Caco-2 (cell line): ENCODE measurements at regions not wholly inside any gene's neighbourhood (a gene's known extent, or its start where the extent isn't known, plus 50 kb on each side); places are given as distances from the start of the nearest gene placed in this dataset.
A peak's percentile ranks its signal among the peaks of the same experiment; 100 is the strongest.

Experiments
- BruUV-seq: library from RNA; stranded (reverse); fragments of 400-500 nt; replicated peaks from 2 replicates; lab custom pipeline; 2021; lab: Mats Ljungman, UMichigan
- CTCF ChIA-PET: fragments of 300-600 bp; sonication (Branson Sonifier 250); formaldehyde crosslinking; loops from one replicate; lab custom pipeline; 2022; ENCODE audit warnings: antibody characterized with exemption; lab: Charles Lee
- POLR2A ChIA-PET: fragments of 300-600 bp; sonication (Branson Sonifier 250); formaldehyde crosslinking; loops from one replicate; lab custom pipeline; 2022; ENCODE audit warnings: antibody characterized with exemption; lab: Charles Lee
- DNase-seq, 2 experiments: peaks; one replicate each; pipeline versions ENCODE4 v3.0.0 to v3.0.0-alpha.2; 2020 to 2022
- H3K27me3 ChIP-seq: replicated peaks from 2 replicates; pipeline ENCODE4 v1.6.0; 2011; ENCODE audit warnings: low read length; ENCODE audit not compliant: control insufficient read depth, insufficient read depth
- H3K36me3 ChIP-seq: 2 replicates; pipeline ENCODE4 v1.5.1; 2011; ENCODE audit warnings: low read length; ENCODE audit not compliant: control insufficient read depth, insufficient read depth
- H3K4me1 ChIP-seq: fragments of 250-450 bp; sonication (Bioruptor Pico); 2 replicates; pipeline ENCODE4 v1.5.1; 2020; ENCODE audit warnings: mild to moderate bottlenecking
- H3K4me3 ChIP-seq: 2 replicates; pipeline ENCODE4 v1.5.1; 2011; ENCODE audit warnings: low read depth, mild to moderate bottlenecking, control low read depth, low read length
- H3K9me3 ChIP-seq: fragments of 250-450 bp; sonication (Bioruptor Pico); 2 replicates; pipeline ENCODE4 v1.5.1; 2020; ENCODE audit warnings: mild to moderate bottlenecking, moderate library complexity
- H3K27ac Mint-ChIP-seq: one replicate; pipeline ENCODE4 v1.8.0; 2022; ENCODE audit warnings: mixed read lengths; ENCODE audit not compliant: unreplicated experiment
- H3K27me3 Mint-ChIP-seq: one replicate; pipeline ENCODE4 v1.8.0; 2022; ENCODE audit warnings: mixed read lengths; ENCODE audit not compliant: insufficient read depth, unreplicated experiment
- H3K36me3 Mint-ChIP-seq: one replicate; pipeline ENCODE4 v1.8.0; 2022; ENCODE audit warnings: mild to moderate bottlenecking, mixed read lengths; ENCODE audit not compliant: insufficient read depth, unreplicated experiment
- H3K4me1 Mint-ChIP-seq: one replicate; pipeline ENCODE4 v1.8.0; 2022; ENCODE audit warnings: low read depth, mixed read lengths; ENCODE audit not compliant: unreplicated experiment
- H3K4me3 Mint-ChIP-seq: one replicate; pipeline ENCODE4 v1.8.0; 2022; ENCODE audit warnings: mild to moderate bottlenecking, moderate library complexity, mixed read lengths; ENCODE audit not compliant: unreplicated experiment
- H3K9me3 Mint-ChIP-seq: one replicate; pipeline ENCODE4 v1.8.0; 2022; ENCODE audit warnings: mixed read lengths; ENCODE audit not compliant: unreplicated experiment
- intact Hi-C: fragments of 100-400 bp; cut with micrococcal nuclease; formaldehyde crosslinking; loops from one replicate; pipeline ENCODE4 v1.10.0; 2022; ENCODE audit not compliant: unreplicated experiment
- TF ChIP-seq, protein P1 (sequence below), 2 experiments: fragments of 200-600 bp in 1 of 2; IDR thresholded peaks; 1 replicate in 1 of 2; 2 replicates in 1 of 2; pipeline versions ENCODE4 v1.5.1 to v1.8.0; 2011 to 2022; ENCODE audit warnings: antibody characterized with exemption in 1 of 2, control low read depth in 1 of 2, inconsistent platforms in 1 of 2, low read depth in 1 of 2, low read length in 1 of 2, mild to moderate bottlenecking in 1 of 2, moderate library complexity in 1 of 2; ENCODE audit not compliant: insufficient read depth in 1 of 2, severe bottlenecking in 1 of 2, unreplicated experiment in 1 of 2

DNA sequence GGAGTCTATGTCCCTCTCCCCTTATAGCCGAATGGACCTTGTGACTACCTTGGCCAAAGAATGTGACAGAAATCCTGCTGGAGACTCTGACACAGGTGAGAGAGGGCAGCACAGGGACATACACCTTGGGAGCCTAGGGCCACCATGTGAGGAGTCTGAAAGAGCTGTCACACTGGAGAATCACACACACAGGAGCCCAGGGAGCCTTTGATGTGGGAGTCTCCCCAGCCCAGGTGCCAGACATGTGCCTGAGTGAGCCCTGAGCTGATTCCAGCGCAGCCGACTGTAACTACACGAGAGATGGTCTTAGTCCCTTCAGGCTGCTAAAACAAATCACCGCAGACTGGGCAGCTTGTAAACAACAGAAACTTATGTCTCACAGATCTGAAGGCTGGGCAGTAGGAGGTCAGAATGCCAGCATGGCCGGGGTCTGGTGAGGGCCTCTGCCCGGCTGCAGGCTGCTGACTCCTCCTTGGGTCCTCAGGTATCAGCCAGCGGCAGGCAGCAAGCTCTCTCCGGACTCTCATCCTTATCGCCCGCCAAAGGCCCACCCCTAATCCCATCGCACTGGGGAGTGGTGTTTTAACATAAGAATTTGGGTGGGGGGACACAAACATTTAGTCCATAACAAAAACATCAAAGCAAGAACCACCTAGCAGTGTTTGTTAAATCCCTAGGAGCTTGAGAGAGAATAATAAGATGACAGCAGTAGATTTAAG lies 63.8 kb upstream of the GPR45 start:
- no peak for DNase-seq
- BruUV-seq = no TSS peak
- H3K27ac Mint-ChIP-seq = no peak overlapping the region
- intact Hi-C loops = no loop called here
- H3K27me3 ChIP-seq = no peaks in the 10 kb centered on the region
- ChIA-PET CTCF (no interaction called here), POLR2A (no interaction called here)
- H3K36me3 ChIP-seq = no peaks in the 10 kb centered on the region
- H3K36me3 Mint-ChIP-seq = no peaks in the 10 kb centered on the region
- H3K4me1 ChIP-seq = no peaks in the 10 kb centered on the region
- no peak overlapping the region for H3K4me3 ChIP-seq
- no peaks in the 10 kb centered on the region for H3K9me3 Mint-ChIP-seq
- H3K4me1 Mint-ChIP-seq = no peaks in the 10 kb centered on the region
- peaks cover 17% of the 10 kb centered on the region for H3K27me3 Mint-ChIP-seq
- no peak overlapping the region for H3K4me3 Mint-ChIP-seq
- H3K9me3 ChIP-seq = no peaks in the 10 kb centered on the region
- TF ChIP-seq, protein P1, sequence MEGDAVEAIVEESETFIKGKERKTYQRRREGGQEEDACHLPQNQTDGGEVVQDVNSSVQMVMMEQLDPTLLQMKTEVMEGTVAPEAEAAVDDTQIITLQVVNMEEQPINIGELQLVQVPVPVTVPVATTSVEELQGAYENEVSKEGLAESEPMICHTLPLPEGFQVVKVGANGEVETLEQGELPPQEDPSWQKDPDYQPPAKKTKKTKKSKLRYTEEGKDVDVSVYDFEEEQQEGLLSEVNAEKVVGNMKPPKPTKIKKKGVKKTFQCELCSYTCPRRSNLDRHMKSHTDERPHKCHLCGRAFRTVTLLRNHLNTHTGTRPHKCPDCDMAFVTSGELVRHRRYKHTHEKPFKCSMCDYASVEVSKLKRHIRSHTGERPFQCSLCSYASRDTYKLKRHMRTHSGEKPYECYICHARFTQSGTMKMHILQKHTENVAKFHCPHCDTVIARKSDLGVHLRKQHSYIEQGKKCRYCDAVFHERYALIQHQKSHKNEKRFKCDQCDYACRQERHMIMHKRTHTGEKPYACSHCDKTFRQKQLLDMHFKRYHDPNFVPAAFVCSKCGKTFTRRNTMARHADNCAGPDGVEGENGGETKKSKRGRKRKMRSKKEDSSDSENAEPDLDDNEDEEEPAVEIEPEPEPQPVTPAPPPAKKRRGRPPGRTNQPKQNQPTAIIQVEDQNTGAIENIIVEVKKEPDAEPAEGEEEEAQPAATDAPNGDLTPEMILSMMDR (IDR thresholded peaks at IDR 0.05; ENCODE audit: insufficient read depth in 1 of 2, low read depth in 1 of 2, low read length in 1 of 2, severe bottlenecking in 1 of 2, unreplicated experiment in 1 of 2) = no peak

DNA sequence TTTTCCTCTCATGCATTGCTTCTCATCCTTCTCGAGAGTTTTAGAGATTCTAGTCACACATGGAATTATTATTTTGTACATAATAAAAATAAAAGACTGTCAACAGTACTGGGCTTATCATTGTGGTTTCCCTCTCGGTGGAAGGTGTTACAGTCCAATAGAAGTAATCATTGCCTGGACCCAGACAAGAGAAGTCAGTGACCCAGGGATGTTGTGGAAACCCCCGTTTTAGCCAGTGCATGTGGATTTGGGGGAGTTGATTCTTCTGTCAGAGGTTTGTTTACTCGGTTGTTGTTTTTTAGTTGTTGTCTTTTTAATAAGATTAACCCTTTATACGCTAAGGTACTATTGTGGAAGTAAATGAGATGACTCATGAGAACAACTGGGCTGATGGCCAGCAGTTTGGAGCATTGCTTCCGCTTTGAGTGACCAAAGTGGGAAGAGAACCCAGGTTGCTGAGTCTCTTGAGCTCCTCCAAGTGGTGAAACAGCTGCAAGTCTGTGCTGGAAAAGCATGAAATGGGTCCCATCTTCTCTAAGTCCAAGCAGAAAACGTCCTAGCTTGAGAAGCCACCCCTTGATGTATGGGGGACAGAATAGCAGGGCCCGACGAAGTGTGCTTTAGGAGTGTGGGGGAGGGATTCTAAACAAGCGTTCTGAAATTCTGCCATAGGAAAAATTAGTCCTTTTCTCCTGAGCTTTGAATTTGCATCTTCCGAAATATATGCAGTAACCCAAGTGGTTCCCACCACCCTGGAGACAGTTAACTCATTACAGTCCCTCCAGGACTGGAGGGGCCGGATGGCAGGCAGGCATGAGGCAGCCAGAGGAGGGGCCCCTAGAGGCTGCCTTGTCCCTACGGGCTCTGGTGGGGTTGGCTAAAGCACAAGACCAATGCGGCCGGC lies 61.8 kb upstream of the GPR45 start:
- Histone ChIP-seq H3K4me1 (no peaks in the 10 kb centered on the region), H3K4me3 (no peak overlapping the region), H3K36me3 (no peaks in the 10 kb centered on the region), H3K27me3 (no peaks in the 10 kb centered on the region), H3K9me3 (no peaks in the 10 kb centered on the region)
- Mint-ChIP-seq H3K4me3 (no peak overlapping the region), H3K27me3 (peaks cover 12% of the 10 kb centered on the region), H3K27ac (no peak overlapping the region), H3K4me1 (peaks cover 7% of the 10 kb centered on the region), H3K9me3 (no peaks in the 10 kb centered on the region), H3K36me3 (no peaks in the 10 kb centered on the region)
- CTCF ChIA-PET = interaction anchor here (1.1 to 1.5 kb wide), 2 partner anchors 64 to 65 kb away, joined by 3 to 5 read pairs; no protein-coding TSS in a partner anchor
- POLR2A ChIA-PET = no interaction called here
- no TSS peak for BruUV-seq
- peak in 1 of 2 experiments; percentile 31 for DNase-seq
- TF ChIP-seq, protein P1 (IDR thresholded peaks at IDR 0.05; ENCODE audit: insufficient read depth in 1 of 2, low read depth in 1 of 2, low read length in 1 of 2, severe bottlenecking in 1 of 2, unreplicated experiment in 1 of 2) = peak; percentile 44 to 59
- intact Hi-C loops = loop anchor here (1.0 to 5.0 kb wide), 2 partner anchors 58 to 65 kb away; no protein-coding TSS in a partner anchor

DNA sequence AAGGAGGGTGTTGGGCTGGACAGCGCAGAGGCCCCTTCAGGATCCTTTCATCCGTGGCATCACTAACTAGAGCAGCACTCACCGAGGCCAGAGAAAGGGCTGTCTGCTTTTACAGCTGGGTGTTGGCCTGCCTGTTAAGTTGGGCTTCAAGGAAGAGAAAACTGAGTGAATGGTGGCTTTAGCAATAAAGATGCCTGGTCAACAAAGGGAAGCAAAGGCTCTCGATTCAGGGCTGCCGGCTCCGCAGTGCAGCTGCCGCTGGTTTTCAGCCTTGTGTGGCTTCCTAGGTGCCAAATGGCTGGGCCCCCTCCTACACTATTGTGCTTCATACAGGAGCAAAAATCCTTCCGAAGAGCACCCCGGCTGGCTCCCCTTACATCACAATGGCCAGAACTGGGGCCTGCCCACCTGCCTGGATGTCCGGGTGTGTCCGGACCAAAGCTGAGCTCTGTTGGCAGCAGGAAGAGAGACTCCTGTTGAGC lies 61.0 kb upstream of the GPR45 start:
- BruUV-seq = no TSS peak
- Mint-ChIP-seq H3K36me3 (no peaks in the 10 kb centered on the region), H3K27me3 (peaks cover 9% of the 10 kb centered on the region), H3K4me3 (no peak overlapping the region), H3K4me1 (peaks cover 11% of the 10 kb centered on the region), H3K9me3 (no peaks in the 10 kb centered on the region), H3K27ac (no peak overlapping the region)
- Histone ChIP-seq H3K4me3 (no peak overlapping the region), H3K27me3 (no peaks in the 10 kb centered on the region), H3K4me1 (no peaks in the 10 kb centered on the region), H3K36me3 (no peaks in the 10 kb centered on the region), H3K9me3 (no peaks in the 10 kb centered on the region)
- CTCF ChIA-PET = interaction anchor here (1.1 to 1.5 kb wide), 2 partner anchors 63 to 65 kb away, joined by 3 to 5 read pairs; no protein-coding TSS in a partner anchor
- TF ChIP-seq, protein P1 (IDR thresholded peaks at IDR 0.05; ENCODE audit: insufficient read depth in 1 of 2, low read depth in 1 of 2, low read length in 1 of 2, severe bottlenecking in 1 of 2, unreplicated experiment in 1 of 2) = no peak
- intact Hi-C loops = loop anchor here (5.0 kb wide), 1 partner anchor 57 kb away; no protein-coding TSS in a partner anchor
- DNase-seq = no peak
- POLR2A ChIA-PET = no interaction called here
